LNCaP clone FGC (cell line): ENCODE measurements at regions not wholly inside any gene's neighbourhood (a gene's known extent, or its start where the extent isn't known, plus 50 kb on each side); places are given as distances from the start of the nearest gene placed in this dataset.
"Not testable (repeated sequence)": the region's sequence is repeated elsewhere in the genome, so short reads cannot be mapped to it uniquely, and the experiment has no call there.

Experiments used
- DNase-seq: peaks from one replicate; pipeline ENCODE4 v3.0.0-alpha.2; 2011; ENCODE audit warnings: low read depth
- H3K4me3 ChIP-seq: 2 replicates; pipeline ENCODE4 v1.5.1; 2011; ENCODE audit warnings: mild to moderate bottlenecking, low read depth, low read length, control low read depth
- TF ChIP-seq, protein P1 (sequence below): IDR thresholded peaks from 2 replicates; pipeline ENCODE4 v1.5.1; 2012; ENCODE audit warnings: mild to moderate bottlenecking; ENCODE audit not compliant: control insufficient read depth, insufficient read depth; ENCODE audit errors: extremely low read depth

DNA sequence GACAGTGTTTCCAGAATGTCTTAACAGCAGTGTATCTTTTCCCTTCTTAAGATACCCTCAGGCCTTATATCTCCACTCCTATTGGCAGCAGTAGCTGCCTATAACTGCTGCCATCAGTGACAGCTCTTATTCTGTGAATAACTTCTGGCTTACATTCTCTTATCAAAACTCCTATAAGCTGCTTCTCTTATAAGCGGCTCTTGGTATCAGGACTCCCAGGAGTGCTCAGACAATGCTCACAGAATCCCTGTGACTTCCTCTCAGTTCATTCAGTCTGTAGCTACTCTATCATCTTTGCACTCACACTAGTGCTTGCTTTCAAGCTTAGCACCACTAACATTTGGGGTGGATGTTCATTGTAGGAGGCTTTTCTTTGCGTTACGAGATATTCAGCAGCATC lies 143.7 kb upstream of the CDH7 start:
- no peak overlapping the region for H3K4me3 ChIP-seq
- TF ChIP-seq, protein P1, sequence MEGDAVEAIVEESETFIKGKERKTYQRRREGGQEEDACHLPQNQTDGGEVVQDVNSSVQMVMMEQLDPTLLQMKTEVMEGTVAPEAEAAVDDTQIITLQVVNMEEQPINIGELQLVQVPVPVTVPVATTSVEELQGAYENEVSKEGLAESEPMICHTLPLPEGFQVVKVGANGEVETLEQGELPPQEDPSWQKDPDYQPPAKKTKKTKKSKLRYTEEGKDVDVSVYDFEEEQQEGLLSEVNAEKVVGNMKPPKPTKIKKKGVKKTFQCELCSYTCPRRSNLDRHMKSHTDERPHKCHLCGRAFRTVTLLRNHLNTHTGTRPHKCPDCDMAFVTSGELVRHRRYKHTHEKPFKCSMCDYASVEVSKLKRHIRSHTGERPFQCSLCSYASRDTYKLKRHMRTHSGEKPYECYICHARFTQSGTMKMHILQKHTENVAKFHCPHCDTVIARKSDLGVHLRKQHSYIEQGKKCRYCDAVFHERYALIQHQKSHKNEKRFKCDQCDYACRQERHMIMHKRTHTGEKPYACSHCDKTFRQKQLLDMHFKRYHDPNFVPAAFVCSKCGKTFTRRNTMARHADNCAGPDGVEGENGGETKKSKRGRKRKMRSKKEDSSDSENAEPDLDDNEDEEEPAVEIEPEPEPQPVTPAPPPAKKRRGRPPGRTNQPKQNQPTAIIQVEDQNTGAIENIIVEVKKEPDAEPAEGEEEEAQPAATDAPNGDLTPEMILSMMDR = no peak
- DNase-seq = no peak

DNA sequence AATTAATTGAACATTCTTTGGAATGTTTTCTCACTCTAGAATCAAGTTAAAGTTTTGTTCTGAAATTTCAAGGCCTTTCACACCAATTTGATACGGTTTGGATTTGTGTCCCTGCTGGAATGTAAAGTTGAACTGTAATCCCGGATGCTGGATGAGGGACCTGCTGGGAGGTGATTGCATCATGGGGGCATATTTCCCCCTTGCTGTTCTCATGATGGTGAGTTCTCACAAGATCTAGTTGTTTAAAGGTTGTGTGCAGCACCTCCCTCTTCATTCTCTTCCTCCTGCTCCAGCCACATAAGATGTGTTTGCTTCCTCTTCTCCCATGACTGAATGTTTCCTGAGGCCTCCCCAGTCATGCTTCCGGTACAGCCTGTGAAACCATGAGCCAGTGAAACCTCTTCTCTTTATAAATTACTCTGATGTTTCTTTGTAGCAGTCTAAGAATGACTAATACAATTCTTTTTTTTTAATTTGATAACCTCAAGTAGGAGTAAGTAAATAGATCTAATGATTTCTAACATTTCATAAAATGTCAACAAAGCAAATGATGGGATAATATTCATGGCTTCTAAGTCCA lies 144.2 kb upstream of the CDH7 start:
- DNase-seq = no peak
- H3K4me3 ChIP-seq = no peak overlapping the region
- TF ChIP-seq, protein P1 = no peak

DNA sequence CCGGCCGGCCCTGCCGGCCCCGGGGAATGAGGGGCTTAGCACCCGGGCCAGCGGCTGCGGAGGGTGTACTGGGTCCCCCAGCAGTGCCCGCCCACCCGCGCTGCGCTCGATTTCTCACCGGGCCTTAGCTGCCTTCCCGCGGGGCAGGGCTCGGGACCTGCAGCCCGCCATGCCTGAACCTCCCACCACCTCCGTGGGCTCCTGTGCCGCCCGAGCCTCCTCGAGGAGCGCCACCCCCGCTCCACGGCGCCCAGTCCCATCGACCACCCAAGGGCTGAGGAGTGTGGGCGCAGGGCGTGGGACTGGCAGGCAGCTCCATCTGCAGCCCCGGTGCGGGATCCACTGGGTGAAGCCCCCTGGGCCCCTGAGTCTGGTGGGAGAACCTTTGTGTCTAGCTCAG lies 145.5 kb upstream of the CDH7 start:
- not testable (repeated sequence) for H3K4me3 ChIP-seq, DNase-seq

DNA sequence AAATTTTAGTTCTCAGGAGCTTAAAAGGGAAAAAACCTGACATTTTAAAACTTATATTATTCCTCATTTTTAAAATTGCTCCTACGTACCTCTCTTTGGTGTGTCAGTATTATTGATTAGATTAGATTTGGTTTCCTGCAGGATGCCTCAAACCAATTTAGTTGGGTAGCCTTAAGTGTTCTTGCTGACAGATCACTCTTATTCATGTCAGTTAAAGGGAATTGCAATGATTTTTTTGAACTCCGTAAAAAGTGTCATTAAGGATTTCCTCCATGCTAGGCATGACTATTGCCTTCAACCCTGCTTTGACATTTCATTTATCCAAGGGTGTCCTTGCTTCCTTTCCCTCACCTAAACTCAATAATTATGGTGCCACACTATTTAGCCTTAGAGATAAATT lies 149.0 kb upstream of the CDH7 start:
- H3K4me3 ChIP-seq = no peak overlapping the region
- TF ChIP-seq, protein P1 = no peak
- DNase-seq = no peak

DNA sequence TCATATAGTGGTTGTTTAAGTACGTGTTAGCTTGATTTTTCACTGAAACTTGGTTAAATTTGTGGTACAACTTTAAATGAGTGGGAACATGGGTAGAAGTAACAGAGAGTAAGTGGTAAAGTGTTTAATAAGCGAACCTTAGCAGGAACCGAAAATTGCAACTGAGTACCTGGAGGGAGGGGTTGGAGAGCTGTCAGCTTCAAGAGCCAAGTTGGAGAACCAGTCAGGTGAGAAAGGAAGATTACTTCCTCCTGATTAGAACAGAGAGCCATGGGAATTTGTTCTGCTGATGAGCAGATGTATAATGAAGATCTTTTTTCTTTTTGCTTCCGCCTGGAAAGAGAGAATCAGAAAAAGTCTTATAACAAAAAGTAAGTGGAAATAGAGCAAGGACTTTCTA lies 158.4 kb upstream of the CDH7 start:
- no peak overlapping the region for H3K4me3 ChIP-seq
- TF ChIP-seq, protein P1 = no peak
- DNase-seq = peak; percentile 77

DNA sequence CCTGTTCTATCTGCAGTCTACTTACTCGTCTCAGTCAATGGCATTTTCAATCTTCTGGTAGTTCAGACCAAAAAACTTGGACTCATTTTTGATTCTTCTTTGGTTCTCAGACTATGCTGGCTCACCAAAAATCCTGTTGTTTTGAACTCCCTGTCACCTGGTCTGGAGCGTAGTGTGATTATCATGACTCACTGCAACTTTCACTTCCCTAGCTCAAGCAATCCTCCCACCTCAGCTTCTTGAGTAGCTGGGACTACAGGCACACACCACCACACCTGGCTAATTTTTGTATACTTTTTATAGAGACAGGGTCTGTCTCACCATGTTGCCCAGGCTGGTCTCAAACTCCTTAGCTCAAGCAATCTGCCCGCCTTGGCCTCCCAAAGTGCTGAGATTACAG lies 163.3 kb upstream of the CDH7 start:
- no peak for DNase-seq
- TF ChIP-seq, protein P1 = no peak
- no peak overlapping the region for H3K4me3 ChIP-seq

DNA sequence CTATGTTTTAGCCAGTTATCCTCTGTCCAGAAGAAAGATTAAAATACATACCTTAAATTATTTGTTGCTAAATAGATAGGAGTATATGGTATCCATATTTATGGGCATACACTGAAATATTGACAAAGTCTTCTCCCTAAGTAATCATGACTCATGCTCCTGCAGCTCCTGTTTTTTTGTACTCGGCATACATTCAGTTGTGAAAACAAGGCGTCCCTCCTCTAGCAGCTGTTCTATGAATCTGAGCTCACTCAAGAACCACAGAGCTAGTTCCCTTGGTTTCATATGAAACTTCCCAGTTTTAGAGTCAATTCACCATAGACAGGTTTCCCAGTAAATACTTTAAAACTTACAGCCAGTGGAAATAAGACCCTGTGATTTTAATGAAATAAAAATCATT lies 168.7 kb upstream of the CDH7 start:
- H3K4me3 ChIP-seq, DNase-seq: not testable (repeated sequence)

DNA sequence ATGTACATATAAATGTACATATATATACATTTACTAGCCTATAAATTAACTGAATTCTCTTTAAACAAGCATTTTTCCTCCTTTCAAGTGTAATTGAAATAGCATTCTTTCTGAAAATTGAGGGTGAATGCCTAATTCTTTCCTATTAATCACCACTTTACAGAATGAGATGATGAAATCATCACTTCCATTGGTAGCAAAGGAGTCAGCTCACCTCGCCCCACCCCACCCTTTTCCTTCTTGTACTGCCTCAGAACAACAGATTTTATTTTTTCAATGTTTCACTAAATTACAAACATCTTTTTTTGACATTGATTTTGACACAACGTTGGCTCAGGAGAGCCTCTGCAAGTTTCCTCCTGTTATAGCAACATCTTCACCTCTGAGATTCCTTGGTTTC lies 181.9 kb upstream of the CDH7 start:
- H3K4me3 ChIP-seq = no peak overlapping the region
- TF ChIP-seq, protein P1 = no peak
- DNase-seq = no peak
